Vagina (tissue), 2 donors: ENCODE measurements at regions not wholly inside any gene's neighbourhood (a gene's known extent, or its start where the extent isn't known, plus 50 kb on each side); places are given as distances from the start of the nearest gene placed in this dataset.

ENCODE experiments used
- DNase-seq, 2 donors: peaks; one replicate each; pipeline ENCODE4 v3.0.0-alpha.2; 2017; ENCODE audit errors: extremely low spot score in 2 of 2
- H3K27ac ChIP-seq: fragments of 200-600 bp; sonication (generic); one replicate; pipeline ENCODE4 v1.5.1; 2019
- H3K27me3 ChIP-seq: fragments of 200-600 bp; sonication (generic); one replicate; pipeline ENCODE4 v1.5.1; 2019
- H3K36me3 ChIP-seq, 2 donors: fragments of 200-600 bp; sonication (generic); one replicate each; pipeline ENCODE4 v1.5.1; 2017 to 2019
- H3K4me1 ChIP-seq: fragments of 200-600 bp; sonication (generic); one replicate; pipeline ENCODE4 v1.5.1; 2019
- H3K4me3 ChIP-seq, 2 donors: fragments of 200-600 bp; sonication (generic); 1 replicate in 1 of 2; 2 replicates in 1 of 2; pipeline ENCODE4 v1.5.1; 2016 to 2019
- H3K9me3 ChIP-seq: fragments of 200-600 bp; sonication (generic); one replicate; pipeline ENCODE4 v1.5.1; 2019
- POLR2A ChIP-seq, 2 donors: fragments of 450-650 bp; IDR thresholded peaks; one replicate each; pipeline ENCODE4 v1.6.1; 2017; ENCODE audit warnings: antibody characterized with exemption in 2 of 2, mild to moderate bottlenecking in 2 of 2, moderate library complexity in 2 of 2
- POLR2AphosphoS5 ChIP-seq, 2 donors: sonication (generic); formaldehyde crosslinking; IDR thresholded peaks; one replicate each; pipeline ENCODE4 v1.9.0; 2017; ENCODE audit warnings: antibody characterized with exemption in 2 of 2, mild to moderate bottlenecking in 2 of 2, low read depth in 1 of 2; ENCODE audit not compliant: insufficient read depth in 1 of 2
- intact Hi-C: fragments of 100-400 bp; cut with DNase I; formaldehyde crosslinking; loops from one replicate; pipeline ENCODE4 v1.15.1; 2023
- TF ChIP-seq, protein P1 (sequence below), 3 experiments: fragments of 450-650 bp in 2 of 3; fragments of 200-600 bp in 1 of 3; sonication (generic) in 1 of 3; IDR thresholded peaks; one replicate each; pipeline ENCODE4 v1.5.1; 2017 to 2019; ENCODE audit warnings: antibody characterized with exemption in 3 of 3, mild to moderate bottlenecking in 2 of 3, moderate library complexity in 2 of 3

DNA sequence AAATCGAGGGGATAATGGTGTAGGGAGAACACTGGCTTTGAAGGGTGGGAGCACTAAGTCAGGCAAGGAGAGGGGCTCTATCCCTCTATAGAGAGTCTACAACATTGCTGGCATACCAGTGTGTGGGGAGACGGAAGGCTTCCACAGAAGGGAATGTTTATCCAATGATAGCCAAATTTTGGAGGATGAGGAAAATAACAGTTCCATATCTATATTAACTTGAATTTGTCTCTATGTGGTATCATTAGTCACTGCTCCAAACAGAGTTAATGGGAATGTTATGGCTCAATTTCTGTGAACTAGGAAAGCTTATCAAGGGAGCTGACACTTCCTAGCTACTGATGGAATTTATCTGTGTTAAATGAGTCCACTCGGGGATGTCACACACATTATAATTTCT lies 208.9 kb upstream of the PHACTR1 start:
- Histone ChIP-seq H3K4me3 (no peak overlapping the region), H3K27me3 (no peaks in the 10 kb centered on the region), H3K27ac (no peak overlapping the region), H3K9me3 (no peaks in the 10 kb centered on the region), H3K36me3 (no peaks in the 10 kb centered on the region), H3K4me1 (no peaks in the 10 kb centered on the region)
- no peak for TF ChIP-seq POLR2A (IDR thresholded peaks at IDR 0.05)
- TF ChIP-seq, protein P1, sequence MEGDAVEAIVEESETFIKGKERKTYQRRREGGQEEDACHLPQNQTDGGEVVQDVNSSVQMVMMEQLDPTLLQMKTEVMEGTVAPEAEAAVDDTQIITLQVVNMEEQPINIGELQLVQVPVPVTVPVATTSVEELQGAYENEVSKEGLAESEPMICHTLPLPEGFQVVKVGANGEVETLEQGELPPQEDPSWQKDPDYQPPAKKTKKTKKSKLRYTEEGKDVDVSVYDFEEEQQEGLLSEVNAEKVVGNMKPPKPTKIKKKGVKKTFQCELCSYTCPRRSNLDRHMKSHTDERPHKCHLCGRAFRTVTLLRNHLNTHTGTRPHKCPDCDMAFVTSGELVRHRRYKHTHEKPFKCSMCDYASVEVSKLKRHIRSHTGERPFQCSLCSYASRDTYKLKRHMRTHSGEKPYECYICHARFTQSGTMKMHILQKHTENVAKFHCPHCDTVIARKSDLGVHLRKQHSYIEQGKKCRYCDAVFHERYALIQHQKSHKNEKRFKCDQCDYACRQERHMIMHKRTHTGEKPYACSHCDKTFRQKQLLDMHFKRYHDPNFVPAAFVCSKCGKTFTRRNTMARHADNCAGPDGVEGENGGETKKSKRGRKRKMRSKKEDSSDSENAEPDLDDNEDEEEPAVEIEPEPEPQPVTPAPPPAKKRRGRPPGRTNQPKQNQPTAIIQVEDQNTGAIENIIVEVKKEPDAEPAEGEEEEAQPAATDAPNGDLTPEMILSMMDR (IDR thresholded peaks at IDR 0.05), result no peak
- TF ChIP-seq POLR2AphosphoS5 (IDR thresholded peaks at IDR 0.05; ENCODE audit: insufficient read depth in 1 of 2, low read depth in 1 of 2), result no peak
- DNase-seq, result no peak
- intact Hi-C loops, result no loop called here

DNA sequence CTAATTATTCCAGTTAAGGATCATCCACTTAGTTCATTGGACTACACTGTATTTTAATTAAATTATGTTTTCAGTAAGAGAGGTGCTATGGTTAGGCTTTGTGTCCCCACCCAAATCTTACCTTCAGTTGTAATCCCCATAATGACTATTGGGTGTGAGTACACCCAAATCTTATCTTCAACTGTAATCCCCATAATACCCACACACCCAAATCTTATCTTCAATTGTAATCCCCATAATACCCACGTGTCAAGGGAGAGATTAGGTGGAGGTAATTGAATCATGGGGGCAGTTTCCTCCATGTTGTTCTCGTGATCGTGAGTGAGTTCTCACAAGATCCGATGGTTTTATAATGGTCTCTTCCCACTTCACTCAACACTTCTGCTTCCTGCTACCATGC lies 208.0 kb upstream of the PHACTR1 start:
- Histone ChIP-seq H3K27ac (no peak overlapping the region), H3K36me3 (no peaks in the 10 kb centered on the region), H3K4me3 (no peak overlapping the region), H3K27me3 (no peaks in the 10 kb centered on the region), H3K9me3 (no peaks in the 10 kb centered on the region), H3K4me1 (no peaks in the 10 kb centered on the region)
- no peak for DNase-seq
- no peak for TF ChIP-seq POLR2A (IDR thresholded peaks at IDR 0.05)
- TF ChIP-seq, protein P1 (IDR thresholded peaks at IDR 0.05), result no peak
- TF ChIP-seq POLR2AphosphoS5 (IDR thresholded peaks at IDR 0.05; ENCODE audit: insufficient read depth in 1 of 2, low read depth in 1 of 2), result no peak
- intact Hi-C loops, result no loop called here

DNA sequence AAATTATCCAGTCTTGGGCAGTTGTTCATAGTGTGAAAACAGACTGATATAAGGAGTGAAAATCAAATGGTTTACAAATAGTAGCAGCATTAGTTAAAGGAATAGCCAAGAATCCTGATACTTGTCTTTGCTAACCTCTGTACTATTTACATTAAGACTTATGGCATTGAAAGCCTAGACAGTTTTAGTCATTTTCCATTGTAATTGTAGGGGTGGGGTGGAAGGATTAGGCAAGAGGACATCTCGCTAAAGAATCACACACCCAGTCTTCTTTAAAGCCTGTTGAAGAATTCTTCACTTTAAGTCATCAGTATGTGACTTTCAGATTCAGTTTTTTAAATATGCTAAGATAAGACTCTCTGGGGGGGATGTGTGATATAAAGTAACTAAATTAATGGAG lies 207.5 kb upstream of the PHACTR1 start:
- DNase-seq, result no peak
- H3K27me3 ChIP-seq, result no peaks in the 10 kb centered on the region
- H3K4me3 ChIP-seq, result no peak overlapping the region
- intact Hi-C loops, result no loop called here
- H3K36me3 ChIP-seq, result no peaks in the 10 kb centered on the region
- H3K4me1 ChIP-seq, result no peaks in the 10 kb centered on the region
- H3K9me3 ChIP-seq, result no peaks in the 10 kb centered on the region
- TF ChIP-seq, protein P1 (IDR thresholded peaks at IDR 0.05), result no peak
- no peak for TF ChIP-seq POLR2A (IDR thresholded peaks at IDR 0.05)
- TF ChIP-seq POLR2AphosphoS5 (IDR thresholded peaks at IDR 0.05; ENCODE audit: insufficient read depth in 1 of 2, low read depth in 1 of 2), result no peak
- no peak overlapping the region for H3K27ac ChIP-seq

DNA sequence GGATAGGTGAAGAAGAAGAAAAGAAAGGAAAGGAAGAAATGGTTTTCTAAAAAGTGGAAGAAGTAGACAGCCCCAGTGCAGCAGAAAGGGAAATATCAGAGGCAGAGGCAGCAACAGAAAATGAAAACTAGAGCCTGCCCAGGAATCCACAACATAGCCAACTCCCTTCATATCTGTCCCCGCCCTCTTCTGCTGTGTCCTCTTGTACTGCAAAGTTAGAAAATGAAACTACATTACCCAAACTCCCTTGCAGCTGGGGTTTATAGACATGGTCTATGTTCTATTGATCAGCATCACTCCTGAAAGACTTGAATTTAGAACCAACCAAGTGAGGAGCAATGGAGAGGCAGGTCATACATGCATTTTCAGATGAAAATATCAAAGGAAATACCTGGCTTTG lies 200.5 kb upstream of the PHACTR1 start:
- intact Hi-C loops, result no loop called here
- no peaks in the 10 kb centered on the region for H3K36me3 ChIP-seq

DNA sequence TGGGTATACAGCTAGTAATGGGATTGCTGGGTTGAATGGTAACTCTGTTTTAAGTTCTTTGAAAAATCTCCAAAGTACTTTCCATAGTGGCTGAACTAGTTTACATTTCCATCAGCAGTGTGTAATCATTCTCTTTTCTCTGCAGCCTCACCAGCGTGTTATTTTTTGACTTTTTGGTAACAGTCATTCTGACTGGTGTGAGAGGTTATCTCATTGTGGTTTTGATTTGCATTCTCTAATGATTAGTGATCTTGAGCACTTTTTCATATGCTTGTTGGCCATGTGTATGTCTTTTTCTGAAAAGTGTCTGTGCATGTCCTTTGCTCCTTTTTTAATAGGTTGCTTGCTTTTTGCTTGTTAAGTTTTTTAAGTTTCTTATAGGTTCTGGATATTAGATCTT lies 194.2 kb upstream of the PHACTR1 start:
- H3K4me1 ChIP-seq, result no peaks in the 10 kb centered on the region
- no peaks in the 10 kb centered on the region for H3K36me3 ChIP-seq
- TF ChIP-seq POLR2AphosphoS5 (IDR thresholded peaks at IDR 0.05; ENCODE audit: insufficient read depth in 1 of 2, low read depth in 1 of 2) (no peak), POLR2A (IDR thresholded peaks at IDR 0.05) (no peak)
- TF ChIP-seq, protein P1 (IDR thresholded peaks at IDR 0.05), result no peak
- no peak for DNase-seq
- no peaks in the 10 kb centered on the region for H3K9me3 ChIP-seq
- no peaks in the 10 kb centered on the region for H3K27me3 ChIP-seq
- H3K4me3 ChIP-seq, result no peak overlapping the region
- intact Hi-C loops, result no loop called here
- no peak overlapping the region for H3K27ac ChIP-seq

More for the DNA sequence above, 200.5 kb upstream of the PHACTR1 start:
- no peaks in the 10 kb centered on the region for H3K9me3 ChIP-seq
- H3K27ac ChIP-seq, result no peak overlapping the region
- TF ChIP-seq POLR2A (IDR thresholded peaks at IDR 0.05) (no peak), POLR2AphosphoS5 (IDR thresholded peaks at IDR 0.05; ENCODE audit: insufficient read depth in 1 of 2, low read depth in 1 of 2) (no peak)
- TF ChIP-seq, protein P1 (IDR thresholded peaks at IDR 0.05), result no peak
- H3K27me3 ChIP-seq, result no peaks in the 10 kb centered on the region
- H3K4me3 ChIP-seq, result no peak overlapping the region
- H3K4me1 ChIP-seq, result no peaks in the 10 kb centered on the region
- DNase-seq, result no peak
